ENCODE measurements at regions not wholly inside any gene's neighbourhood (a gene's known extent, or its start where the extent isn't known, plus 50 kb on each side); places are given as distances from the start of the nearest gene placed in this dataset.
"Not testable (repeated sequence)": the region's sequence is repeated elsewhere in the genome, so short reads cannot be mapped to it uniquely, and the experiment has no call there.

- Histone ChIP-seq H3K36me3 (ENCODE audit: control insufficient read depth, insufficient read depth, low read length) (no peaks in the 10 kb centered on the region), H3K27me3 (ENCODE audit: control insufficient read depth, insufficient read depth, low read length) (no peaks in the 10 kb centered on the region), H3K4me3 (ENCODE audit: low read length) (no peak overlapping the region), H3K4me1 (ENCODE audit: control insufficient read depth, insufficient read depth, low read length) (no peaks in the 10 kb centered on the region), H3K9ac (ENCODE audit: low read length) (no peak overlapping the region), H3K27ac (ENCODE audit: low read depth, low read length) (no peak overlapping the region)
These were observed 494.1 kb upstream of the MEIS1 start for GRCh38 chr2:65940856-65941255.

- H3K36me3 ChIP-seq (ENCODE audit: control insufficient read depth, insufficient read depth, low read length): no peaks in the 10 kb centered on the region
- no peak overlapping the region for H3K27ac ChIP-seq (ENCODE audit: low read depth, low read length)
- no peaks in the 10 kb centered on the region for H3K27me3 ChIP-seq (ENCODE audit: control insufficient read depth, insufficient read depth, low read length)
- H3K4me1 ChIP-seq (ENCODE audit: control insufficient read depth, insufficient read depth, low read length): no peaks in the 10 kb centered on the region
- no peak overlapping the region for H3K9ac ChIP-seq (ENCODE audit: low read length)
- H3K4me3 ChIP-seq (ENCODE audit: low read length): no peak overlapping the region
These were observed 495.2 kb upstream of the MEIS1 start for GRCh38 chr2:65939687-65940086.

- H3K36me3 ChIP-seq (ENCODE audit: control insufficient read depth, insufficient read depth, low read length): no peaks in the 10 kb centered on the region
- no peaks in the 10 kb centered on the region for H3K27me3 ChIP-seq (ENCODE audit: control insufficient read depth, insufficient read depth, low read length)
- H3K4me3 ChIP-seq (ENCODE audit: low read length): no peak overlapping the region
- no peak overlapping the region for H3K27ac ChIP-seq (ENCODE audit: low read depth, low read length)
- H3K9ac ChIP-seq (ENCODE audit: low read length): no peak overlapping the region
- H3K4me1 ChIP-seq (ENCODE audit: control insufficient read depth, insufficient read depth, low read length): no peaks in the 10 kb centered on the region
These were observed 497.4 kb upstream of the MEIS1 start for GRCh38 chr2:65937379-65938160.

GRCh38 chr2:65934992-65935629 is 499.8 kb upstream of the MEIS1 start:
- H3K4me1 ChIP-seq (ENCODE audit: control insufficient read depth, insufficient read depth, low read length): no peaks in the 10 kb centered on the region
- no peak overlapping the region for H3K9ac ChIP-seq (ENCODE audit: low read length)
- no peaks in the 10 kb centered on the region for H3K36me3 ChIP-seq (ENCODE audit: control insufficient read depth, insufficient read depth, low read length)
- no peak overlapping the region for H3K4me3 ChIP-seq (ENCODE audit: low read length)
- H3K27ac ChIP-seq (ENCODE audit: low read depth, low read length): no peak overlapping the region
- H3K27me3 ChIP-seq (ENCODE audit: control insufficient read depth, insufficient read depth, low read length): no peaks in the 10 kb centered on the region

- Histone ChIP-seq H3K27me3 (ENCODE audit: control insufficient read depth, insufficient read depth, low read length) (no peaks in the 10 kb centered on the region), H3K27ac (ENCODE audit: low read depth, low read length) (no peak overlapping the region), H3K4me1 (ENCODE audit: control insufficient read depth, insufficient read depth, low read length) (no peaks in the 10 kb centered on the region), H3K9ac (ENCODE audit: low read length) (no peak overlapping the region), H3K36me3 (ENCODE audit: control insufficient read depth, insufficient read depth, low read length) (no peaks in the 10 kb centered on the region), H3K4me3 (ENCODE audit: low read length) (no peak overlapping the region)
These were observed 500.2 kb upstream of the SPRED2 start for GRCh38 chr2:65932571-65932970.

- H3K27ac ChIP-seq (ENCODE audit: low read depth, low read length): no peak overlapping the region
These were observed 498.7 kb upstream of the SPRED2 start for GRCh38 chr2:65931056-65931455.

GRCh38 chr2:65930259-65930658 is 497.9 kb upstream of the SPRED2 start:
- no peaks in the 10 kb centered on the region for H3K4me1 ChIP-seq (ENCODE audit: control insufficient read depth, insufficient read depth, low read length)
- H3K27me3 ChIP-seq (ENCODE audit: control insufficient read depth, insufficient read depth, low read length): no peaks in the 10 kb centered on the region
- H3K4me3 ChIP-seq (ENCODE audit: low read length): no peak overlapping the region
- no peak overlapping the region for H3K27ac ChIP-seq (ENCODE audit: low read depth, low read length)
- H3K9ac ChIP-seq (ENCODE audit: low read length): no peak overlapping the region
- no peaks in the 10 kb centered on the region for H3K36me3 ChIP-seq (ENCODE audit: control insufficient read depth, insufficient read depth, low read length)

More at GRCh38 chr2:65931056-65931455, 498.7 kb upstream of the SPRED2 start:
- H3K4me1 ChIP-seq (ENCODE audit: control insufficient read depth, insufficient read depth, low read length): no peaks in the 10 kb centered on the region
- H3K36me3 ChIP-seq (ENCODE audit: control insufficient read depth, insufficient read depth, low read length): no peaks in the 10 kb centered on the region
- H3K27me3 ChIP-seq (ENCODE audit: control insufficient read depth, insufficient read depth, low read length): no peaks in the 10 kb centered on the region
- no peak overlapping the region for H3K4me3 ChIP-seq (ENCODE audit: low read length)
- no peak overlapping the region for H3K9ac ChIP-seq (ENCODE audit: low read length)

GRCh38 chr2:65929664-65930063 is 497.3 kb upstream of the SPRED2 start:
- H3K4me3 ChIP-seq (ENCODE audit: low read length); H3K4me1 ChIP-seq (ENCODE audit: control insufficient read depth, insufficient read depth, low read length); H3K9ac ChIP-seq (ENCODE audit: low read length); H3K27me3 ChIP-seq (ENCODE audit: control insufficient read depth, insufficient read depth, low read length); H3K27ac ChIP-seq (ENCODE audit: low read depth, low read length); H3K36me3 ChIP-seq (ENCODE audit: control insufficient read depth, insufficient read depth, low read length): not testable (repeated sequence)

GRCh38 chr2:65922794-65923193 is 490.4 kb upstream of the SPRED2 start:
- no peak overlapping the region for H3K27ac ChIP-seq (ENCODE audit: low read depth, low read length)
- H3K4me3 ChIP-seq (ENCODE audit: low read length): no peak overlapping the region
- peaks cover 6% of the 10 kb centered on the region for H3K4me1 ChIP-seq (ENCODE audit: control insufficient read depth, insufficient read depth, low read length)
- H3K36me3 ChIP-seq (ENCODE audit: control insufficient read depth, insufficient read depth, low read length): no peaks in the 10 kb centered on the region
- no peak overlapping the region for H3K9ac ChIP-seq (ENCODE audit: low read length)
- no peaks in the 10 kb centered on the region for H3K27me3 ChIP-seq (ENCODE audit: control insufficient read depth, insufficient read depth, low read length)

GRCh38 chr2:65922030-65922429 is 489.6 kb upstream of the SPRED2 start:
- H3K4me1 ChIP-seq (ENCODE audit: control insufficient read depth, insufficient read depth, low read length): peaks cover 6% of the 10 kb centered on the region
- no peak overlapping the region for H3K4me3 ChIP-seq (ENCODE audit: low read length)
- H3K27me3 ChIP-seq (ENCODE audit: control insufficient read depth, insufficient read depth, low read length): no peaks in the 10 kb centered on the region
- H3K27ac ChIP-seq (ENCODE audit: low read depth, low read length): no peak overlapping the region
- no peaks in the 10 kb centered on the region for H3K36me3 ChIP-seq (ENCODE audit: control insufficient read depth, insufficient read depth, low read length)
- H3K9ac ChIP-seq (ENCODE audit: low read length): no peak overlapping the region

GRCh38 chr2:65921116-65921515 is 488.7 kb upstream of the SPRED2 start:
- H3K4me3 ChIP-seq (ENCODE audit: low read length): no peak overlapping the region
- H3K27ac ChIP-seq (ENCODE audit: low read depth, low read length): no peak overlapping the region
- H3K4me1 ChIP-seq (ENCODE audit: control insufficient read depth, insufficient read depth, low read length): peaks cover 6% of the 10 kb centered on the region
- no peaks in the 10 kb centered on the region for H3K36me3 ChIP-seq (ENCODE audit: control insufficient read depth, insufficient read depth, low read length)
- H3K9ac ChIP-seq (ENCODE audit: low read length): no peak overlapping the region
- no peaks in the 10 kb centered on the region for H3K27me3 ChIP-seq (ENCODE audit: control insufficient read depth, insufficient read depth, low read length)

GRCh38 chr2:65920659-65921058 is 488.3 kb upstream of the SPRED2 start:
- Histone ChIP-seq H3K36me3 (ENCODE audit: control insufficient read depth, insufficient read depth, low read length) (no peaks in the 10 kb centered on the region), H3K27ac (ENCODE audit: low read depth, low read length) (no peak overlapping the region), H3K27me3 (ENCODE audit: control insufficient read depth, insufficient read depth, low read length) (no peaks in the 10 kb centered on the region)

More at GRCh38 chr2:65920659-65921058, 488.3 kb upstream of the SPRED2 start:
- H3K4me1 ChIP-seq (ENCODE audit: control insufficient read depth, insufficient read depth, low read length): peaks cover 6% of the 10 kb centered on the region
- no peak overlapping the region for H3K9ac ChIP-seq (ENCODE audit: low read length)
- H3K4me3 ChIP-seq (ENCODE audit: low read length): no peak overlapping the region
